Gastroesophageal sphincter (tissue), 4 donors: ENCODE measurements at regions not wholly inside any gene's neighbourhood (a gene's known extent, or its start where the extent isn't known, plus 50 kb on each side); places are given as distances from the start of the nearest gene placed in this dataset.

ENCODE experiments used
- ATAC-seq: fragments of 150-250 bp; one replicate; pipeline ENCODE4 v1.9.1; 2016; ENCODE audit warnings: mild to moderate bottlenecking, moderate library complexity
- H3K27ac ChIP-seq, 4 donors: fragments of 200-600 bp; sonication (generic) in 3 of 4; 1 replicate in 3 of 4; 2 replicates in 1 of 4; pipeline ENCODE4 v1.5.1; 2016 to 2019
- H3K27me3 ChIP-seq: fragments of 200-600 bp; sonication (generic); one replicate; pipeline ENCODE4 v1.5.1; 2019
- H3K36me3 ChIP-seq, 2 donors: fragments of 200-600 bp; sonication (generic); one replicate each; pipeline ENCODE4 v1.5.1; 2019; ENCODE audit warnings: control low read depth in 1 of 2
- H3K4me1 ChIP-seq, 3 donors: fragments of 200-600 bp; sonication (generic); 1 replicate in 2 of 3; 2 replicates in 1 of 3; pipeline ENCODE4 v1.5.1; 2016 to 2019; ENCODE audit warnings: control low read depth in 2 of 3
- H3K4me3 ChIP-seq, 2 donors: fragments of 200-600 bp; sonication (generic); one replicate each; pipeline ENCODE4 v1.5.1; 2019; ENCODE audit warnings: mild to moderate bottlenecking in 1 of 2, moderate library complexity in 1 of 2
- H3K9me3 ChIP-seq, 3 donors: fragments of 200-600 bp; sonication (generic); one replicate each; pipeline ENCODE4 v1.5.1; 2017 to 2019; ENCODE audit warnings: control low read depth in 2 of 3
- CTCF ChIP-seq, 4 experiments: fragments of 200-600 bp in 2 of 4; fragments of 450-650 bp in 2 of 4; sonication (generic) in 1 of 4; IDR thresholded peaks; one replicate each; pipeline ENCODE4 v1.5.1; 2017 to 2019; ENCODE audit warnings: antibody characterized with exemption in 4 of 4, mild to moderate bottlenecking in 2 of 4, moderate library complexity in 2 of 4
- EP300 ChIP-seq: sonication (generic); formaldehyde crosslinking; IDR thresholded peaks from one replicate; pipeline ENCODE4 v1.6.1; 2017; ENCODE audit warnings: antibody characterized with exemption, mild to moderate bottlenecking
- POLR2A ChIP-seq, 2 donors: fragments of 450-650 bp; IDR thresholded peaks; one replicate each; pipeline ENCODE4 v1.6.1; 2017; ENCODE audit warnings: antibody characterized with exemption in 2 of 2, mild to moderate bottlenecking in 2 of 2, moderate library complexity in 1 of 2
- POLR2AphosphoS5 ChIP-seq: sonication (generic); formaldehyde crosslinking; IDR thresholded peaks from one replicate; pipeline ENCODE4 v1.6.1; 2017; ENCODE audit warnings: antibody characterized with exemption
- WGBS, 2 donors: methylation state at CpG; one replicate each; pipeline ENCODE4 v1.1.5; 2018; ENCODE audit warnings: low coverage in 1 of 2; 5-methylcytosine and 5-hydroxymethylcytosine counted together

- peak overlapping the region in 1 of 2 donors; percentile 62 for H3K4me3 ChIP-seq
- TF ChIP-seq CTCF (IDR thresholded peaks at IDR 0.05) (peak in 2 of 4 experiments; percentile 10 to 16), POLR2AphosphoS5 (no peak)
- no peaks in the 10 kb centered on the region for H3K9me3 ChIP-seq
- 43 to 51% methylated on average over 5 of the region's 5 CpGs for WGBS, 2 donors
- peaks cover 35% of the 10 kb centered on the region for H3K27me3 ChIP-seq
- ATAC-seq: no peak
- peak overlapping the region in 3 of 4 donors; percentile 36 to 79 (median 61) for H3K27ac ChIP-seq
- no peaks in the 10 kb centered on the region for H3K36me3 ChIP-seq
- H3K4me1 ChIP-seq: peaks cover 0 to 12% (median 6%) of the 10 kb centered on the region in 3 donors
These were observed 107.4 kb downstream of the LEPR start for GRCh38 chr1:65527707-65528503.

- Histone ChIP-seq H3K36me3 (no peaks in the 10 kb centered on the region), H3K4me3 (no peak overlapping the region), H3K27me3 (no peaks in the 10 kb centered on the region), H3K27ac (no peak overlapping the region), H3K9me3 (no peaks in the 10 kb centered on the region), H3K4me1 (no peaks in the 10 kb centered on the region)
- 72 to 89% methylated on average over 4 of the region's 4 CpGs for WGBS, 2 donors
- TF ChIP-seq POLR2A (IDR thresholded peaks at IDR 0.05) (no peak), POLR2AphosphoS5 (no peak)
- ATAC-seq: no peak
These were observed 111.6 kb downstream of the LEPR start for GRCh38 chr1:65531972-65532570.

- peaks cover 0 to 12% (median 0%) of the 10 kb centered on the region in 3 donors for H3K4me1 ChIP-seq
- TF ChIP-seq POLR2AphosphoS5 (no peak), POLR2A (IDR thresholded peaks at IDR 0.05) (no peak), EP300 (no peak), CTCF (IDR thresholded peaks at IDR 0.05) (no peak)
- WGBS, 2 donors: 56 to 67% methylated on average over 2 of the region's 2 CpGs
- no peaks in the 10 kb centered on the region for H3K36me3 ChIP-seq
- no peaks in the 10 kb centered on the region for H3K27me3 ChIP-seq
- H3K9me3 ChIP-seq: no peaks in the 10 kb centered on the region
- ATAC-seq: no peak
- no peak overlapping the region for H3K4me3 ChIP-seq
- H3K27ac ChIP-seq: no peak overlapping the region
These were observed 115.5 kb downstream of the LEPR start for GRCh38 chr1:65535981-65536380.

- no peak for TF ChIP-seq POLR2AphosphoS5
- TF ChIP-seq EP300: no peak
- no peak for TF ChIP-seq CTCF (IDR thresholded peaks at IDR 0.05)
- TF ChIP-seq POLR2A (IDR thresholded peaks at IDR 0.05): no peak
- Histone ChIP-seq H3K36me3 (no peaks in the 10 kb centered on the region), H3K9me3 (no peaks in the 10 kb centered on the region), H3K4me1 (peaks cover 0 to 12% (median 0%) of the 10 kb centered on the region in 3 donors), H3K4me3 (no peak overlapping the region), H3K27ac (no peak overlapping the region), H3K27me3 (no peaks in the 10 kb centered on the region)
- ATAC-seq: no peak
- 48 to 76% methylated on average over 2 of the region's 2 CpGs for WGBS, 2 donors
These were observed 117.6 kb downstream of the LEPR start for GRCh38 chr1:65538086-65538485.

GRCh38 chr1:65538664-65539063 lies 118.2 kb downstream of the LEPR start:
- Histone ChIP-seq H3K27me3 (no peaks in the 10 kb centered on the region), H3K9me3 (no peaks in the 10 kb centered on the region), H3K36me3 (no peaks in the 10 kb centered on the region), H3K4me3 (no peak overlapping the region), H3K27ac (no peak overlapping the region), H3K4me1 (peaks cover 0 to 12% (median 0%) of the 10 kb centered on the region in 3 donors)
- TF ChIP-seq POLR2AphosphoS5 (no peak), POLR2A (IDR thresholded peaks at IDR 0.05) (no peak), EP300 (no peak), CTCF (IDR thresholded peaks at IDR 0.05) (no peak)
- 27% methylated on average over 1 of the region's 1 CpG; no CpG with 5 or more reads in 1 of the 2 donors for WGBS, 2 donors
- no peak for ATAC-seq
